AG20443 (cell line): ENCODE measurements at regions not wholly inside any gene's neighbourhood (a gene's known extent, or its start where the extent isn't known, plus 50 kb on each side); places are given as distances from the start of the nearest gene placed in this dataset.

Source experiments
- DNase-seq: peaks from one replicate; pipeline ENCODE4 v3.0.0; 2012; ENCODE audit warnings: low spot score, mixed read lengths

- DNase-seq = peak; percentile 10
Observed at GRCh38 chr4:22099896-22100295, 151.3 kb upstream of the KCNIP4 start.

GRCh38 chr4:22097596-22097995, 149.0 kb upstream of the KCNIP4 start:
- DNase-seq = no peak

DNA sequence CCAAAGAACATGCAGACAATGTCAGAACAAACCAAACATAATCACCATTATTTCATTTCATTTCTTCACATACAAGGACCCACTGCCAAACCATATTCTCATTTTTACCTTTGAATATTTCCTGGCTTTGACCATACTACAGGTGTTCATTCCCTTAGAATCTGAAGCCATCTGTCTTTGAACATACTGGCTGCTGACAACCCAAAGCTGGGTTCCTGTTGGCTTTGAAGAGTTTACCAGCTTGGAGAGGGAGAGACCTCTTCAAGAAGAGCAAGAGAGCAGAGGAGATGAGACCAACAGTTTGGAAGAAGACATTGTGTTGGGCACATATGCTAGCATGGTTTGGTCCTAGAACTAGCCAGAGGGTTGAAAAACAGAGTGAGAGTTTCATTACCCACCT, 145.6 kb upstream of the KCNIP4 start:
- DNase-seq = no peak

GRCh38 chr4:22093126-22093525, 144.6 kb upstream of the KCNIP4 start:
- no peak for DNase-seq

GRCh38 chr4:22091906-22092305, 143.3 kb upstream of the KCNIP4 start:
- no peak for DNase-seq

- no peak for DNase-seq
Observed at GRCh38 chr4:22091352-22091717, 142.8 kb upstream of the KCNIP4 start.

DNA sequence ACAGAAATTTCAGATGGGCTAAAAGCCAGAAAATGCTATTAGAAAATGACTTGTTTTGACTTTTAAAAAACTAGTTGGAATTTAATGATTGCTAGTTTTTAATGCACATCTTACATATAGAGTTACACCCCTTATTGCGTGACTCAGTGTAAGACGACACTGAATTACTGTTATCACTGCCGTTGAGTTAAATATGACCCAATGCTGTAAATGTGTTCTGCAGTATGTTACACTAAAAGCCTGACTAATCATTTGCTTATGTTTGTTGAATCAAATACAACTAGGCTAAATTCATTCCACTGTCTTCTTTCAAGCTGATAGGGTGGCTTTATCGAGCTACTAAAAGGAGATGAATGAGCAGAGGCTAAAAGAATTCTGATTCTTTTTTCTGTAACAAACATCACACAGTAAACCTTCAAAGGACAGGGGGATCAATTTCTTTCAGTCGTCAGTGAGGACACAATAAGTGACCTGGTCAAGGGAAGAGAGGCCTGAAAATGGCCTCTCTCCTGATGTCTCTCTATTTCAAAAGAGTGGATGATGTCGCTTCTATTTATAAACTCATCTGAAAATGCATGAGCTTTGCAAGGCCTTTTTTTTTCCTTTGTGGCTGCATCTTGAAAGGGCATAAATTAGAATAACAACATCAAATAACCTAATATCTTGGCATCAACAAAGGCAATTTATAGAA, 142.2 kb upstream of the KCNIP4 start:
- no peak for DNase-seq

DNA sequence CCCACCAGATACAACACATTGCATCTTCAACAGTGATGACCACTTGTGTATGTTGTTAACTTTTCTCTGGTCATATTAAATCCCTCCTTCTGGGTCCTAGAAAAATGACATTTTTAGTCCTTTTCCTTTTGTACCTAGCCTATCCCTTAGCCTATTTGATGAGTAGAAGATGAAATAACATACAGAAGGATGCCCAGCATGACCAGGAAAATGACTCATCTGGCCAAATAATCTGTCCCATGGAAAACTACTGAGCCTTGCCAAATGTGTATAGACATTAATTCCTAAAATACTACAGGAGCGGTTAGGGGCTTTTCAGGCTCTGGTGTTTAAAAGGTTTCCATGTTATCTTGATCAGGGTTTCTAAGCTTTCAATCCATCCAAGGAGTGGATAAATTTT, 129.0 kb upstream of the KCNIP4 start:
- DNase-seq = no peak

DNA sequence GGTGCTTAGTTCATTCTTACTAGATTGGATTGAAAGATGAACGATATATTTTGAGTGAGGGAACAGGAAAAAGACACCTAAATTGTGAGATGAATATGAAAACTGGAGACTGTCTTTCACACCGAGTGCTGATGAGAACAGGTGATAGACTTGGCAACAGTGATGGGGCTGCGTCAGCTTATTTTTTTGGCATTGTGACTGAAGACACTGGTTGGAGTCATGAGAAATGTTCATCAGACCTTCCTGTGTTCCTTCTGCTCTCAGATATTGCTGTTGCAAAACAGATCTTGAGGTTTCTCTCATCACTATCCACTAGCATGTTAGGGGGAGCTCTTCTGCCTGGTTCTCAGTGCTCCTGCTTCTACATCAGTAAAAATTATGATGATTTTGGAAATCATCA, 124.2 kb upstream of the KCNIP4 start:
- DNase-seq = no peak

GRCh38 chr4:22072240-22072639, 123.7 kb upstream of the KCNIP4 start:
- DNase-seq = no peak

- no peak for DNase-seq
Observed at GRCh38 chr4:22071749-22072148, 123.2 kb upstream of the KCNIP4 start.

GRCh38 chr4:22070256-22070655, 121.7 kb upstream of the KCNIP4 start:
- no peak for DNase-seq

DNA sequence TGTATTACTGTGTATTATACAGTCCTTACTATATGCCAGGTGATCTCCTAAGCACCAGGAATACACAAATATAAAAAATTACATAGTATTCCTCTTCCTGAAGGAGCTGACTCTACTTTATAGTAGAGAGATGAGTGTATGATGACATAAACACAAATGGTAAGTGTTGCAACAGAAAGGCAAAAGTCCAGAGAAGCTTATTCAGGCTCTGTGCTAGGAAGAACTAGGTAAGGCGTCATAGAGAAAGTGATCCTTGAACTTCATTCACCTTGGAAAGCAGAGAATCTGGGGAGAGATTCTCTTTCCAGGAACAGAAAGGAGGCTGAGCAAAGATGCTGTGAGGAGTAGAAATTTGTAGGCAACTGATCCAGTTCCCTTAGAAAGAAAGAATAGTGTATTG, 115.0 kb upstream of the KCNIP4 start:
- DNase-seq = no peak

DNA sequence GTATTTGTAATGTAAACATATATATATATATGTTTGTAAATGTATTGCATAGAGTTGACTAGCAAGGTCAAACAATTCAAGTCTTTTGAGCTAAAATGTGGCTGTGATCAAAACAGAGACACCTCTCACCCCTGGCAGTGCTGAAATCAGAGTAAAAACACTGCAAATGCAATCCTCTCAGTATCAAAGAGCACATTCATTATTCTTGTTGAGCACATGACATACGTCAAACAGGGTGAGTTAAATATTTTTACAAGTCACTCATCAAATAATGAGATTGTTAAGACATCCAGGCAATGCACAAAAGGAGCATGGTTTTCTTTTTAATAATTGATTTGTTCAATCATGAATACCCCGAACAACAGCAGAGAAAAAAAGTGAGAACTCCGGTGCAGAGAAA, 114.1 kb upstream of the KCNIP4 start:
- DNase-seq = no peak

- DNase-seq = no peak
Observed at GRCh38 chr4:22055954-22056353, 107.4 kb upstream of the KCNIP4 start.

- no peak for DNase-seq
Observed at GRCh38 chr4:22052076-22052475, 103.5 kb upstream of the KCNIP4 start.

- no peak for DNase-seq
Observed at GRCh38 chr4:22048323-22048722, 99.8 kb upstream of the KCNIP4 start.

DNA sequence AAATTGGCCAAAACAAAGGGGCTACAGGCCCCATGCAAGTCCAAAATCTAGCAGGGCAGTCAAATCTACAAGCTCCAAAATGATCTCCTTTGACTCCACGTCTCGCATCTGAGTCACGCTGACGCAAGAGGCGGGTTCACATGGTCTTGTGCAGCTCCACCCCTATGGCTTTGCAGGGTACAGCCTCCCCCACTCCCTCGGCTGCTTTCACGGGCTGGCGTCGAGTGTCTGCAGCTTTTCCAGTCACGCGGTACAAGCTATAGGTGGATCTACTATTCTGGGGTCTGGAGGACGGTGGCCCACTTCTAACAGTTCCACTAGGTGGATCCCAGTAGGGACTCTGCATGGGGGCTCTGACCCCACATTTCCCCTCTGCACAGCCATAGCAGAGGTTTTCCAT, 99.2 kb upstream of the KCNIP4 start:
- no peak for DNase-seq

- no peak for DNase-seq
Observed at GRCh38 chr4:22045051-22045630, 96.6 kb upstream of the KCNIP4 start.

DNA sequence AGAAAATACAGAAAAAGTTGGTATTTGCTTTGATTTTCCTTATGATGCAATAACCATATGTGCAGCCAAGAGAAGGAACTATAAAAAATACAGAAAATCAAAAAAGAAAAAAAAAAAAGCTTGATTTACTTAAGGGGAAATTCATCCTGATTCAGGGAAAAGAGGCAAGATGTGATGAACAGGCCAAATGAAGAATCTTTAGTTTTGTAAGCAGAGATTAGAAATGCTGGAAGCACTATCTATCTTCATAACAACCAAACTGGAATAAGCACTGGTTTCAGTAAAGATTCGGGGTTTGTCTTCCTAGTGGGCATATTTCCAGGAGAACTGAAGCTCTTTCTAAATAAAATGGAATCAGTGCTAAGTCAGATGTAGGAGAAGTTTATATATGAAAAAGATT, 82.9 kb upstream of the KCNIP4 start:
- no peak for DNase-seq

DNA sequence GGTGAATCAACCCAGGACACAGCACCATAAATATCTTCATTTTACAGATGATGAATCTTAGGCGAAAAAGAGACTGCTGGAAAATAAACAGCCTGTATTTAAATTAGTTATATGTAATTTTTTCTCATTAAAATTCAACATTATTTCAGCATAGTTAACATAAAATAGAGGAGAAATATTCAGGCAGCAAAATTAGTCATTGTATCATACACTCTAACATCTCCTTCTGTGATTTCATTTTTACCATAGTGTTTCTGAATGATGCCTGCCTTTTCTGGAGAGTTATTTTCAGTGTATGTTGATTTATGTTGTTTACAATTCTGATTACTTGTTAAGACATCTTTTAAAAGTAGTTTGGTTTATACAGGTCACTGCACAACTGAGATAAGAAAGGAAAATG, 82.3 kb upstream of the KCNIP4 start:
- no peak for DNase-seq

DNA sequence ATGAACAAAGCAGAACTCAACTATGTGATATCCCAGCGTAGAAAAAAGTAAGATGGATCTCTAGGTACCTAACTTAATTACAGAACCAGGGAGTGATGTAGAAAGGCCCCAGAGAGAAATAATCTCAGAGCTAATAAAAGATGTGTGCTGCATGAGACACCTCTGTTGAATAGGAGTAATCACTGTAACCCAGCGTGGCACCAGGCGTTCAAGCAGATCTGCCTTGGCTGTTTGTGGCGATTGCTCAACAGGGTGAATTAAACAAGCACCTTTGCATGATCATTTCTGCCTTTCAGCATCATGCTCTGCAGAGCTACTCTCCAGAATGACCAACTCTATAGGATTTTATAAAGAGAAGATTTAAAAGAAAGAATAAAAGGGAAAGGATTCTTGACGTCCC, 81.7 kb upstream of the KCNIP4 start:
- no peak for DNase-seq

GRCh38 chr4:22029803-22030202, 81.2 kb upstream of the KCNIP4 start:
- no peak for DNase-seq

GRCh38 chr4:22021106-22021505, 72.5 kb upstream of the KCNIP4 start:
- DNase-seq = no peak
